ENCODE measurements at regions not wholly inside any gene's neighbourhood (a gene's known extent, or its start where the extent isn't known, plus 50 kb on each side); places are given as distances from the start of the nearest gene placed in this dataset.

DNA sequence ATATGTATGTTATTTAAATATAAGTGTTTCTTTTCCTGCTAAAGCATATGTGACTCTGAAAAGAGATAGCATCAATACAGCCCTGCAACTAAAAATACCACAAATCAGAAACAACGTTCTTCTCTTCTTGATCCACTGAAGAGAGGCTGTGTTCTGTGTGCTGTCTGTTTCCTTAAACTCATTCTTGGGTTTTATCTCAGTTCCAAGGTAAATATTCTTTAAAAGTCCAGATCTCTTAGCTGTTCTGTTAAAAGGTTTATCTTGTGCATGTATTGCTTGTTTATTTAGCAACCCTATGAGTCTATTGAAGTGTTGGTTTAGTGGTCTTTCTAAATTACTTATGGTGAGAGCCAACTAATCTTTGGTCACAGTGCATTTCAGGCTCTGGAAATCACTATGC lies 173.3 kb upstream of the NT5C1B start:
- Mint-ChIP-seq H3K27ac (no peak overlapping the region), H3K4me3 (no peak overlapping the region), H3K27me3 (ENCODE audit: low read depth) (no peaks in the 10 kb centered on the region), H3K9me3 (peaks cover 0 to 4% of the 10 kb centered on the region in 2 donors), H3K4me1 (ENCODE audit: low read depth) (no peaks in the 10 kb centered on the region), H3K36me3 (ENCODE audit: insufficient read depth in 2 of 2) (peaks cover 0 to 5% of the 10 kb centered on the region in 2 donors)
- DNase-seq (no peak), ATAC-seq (replicated peaks in 1 of 2) (no peak)

DNA sequence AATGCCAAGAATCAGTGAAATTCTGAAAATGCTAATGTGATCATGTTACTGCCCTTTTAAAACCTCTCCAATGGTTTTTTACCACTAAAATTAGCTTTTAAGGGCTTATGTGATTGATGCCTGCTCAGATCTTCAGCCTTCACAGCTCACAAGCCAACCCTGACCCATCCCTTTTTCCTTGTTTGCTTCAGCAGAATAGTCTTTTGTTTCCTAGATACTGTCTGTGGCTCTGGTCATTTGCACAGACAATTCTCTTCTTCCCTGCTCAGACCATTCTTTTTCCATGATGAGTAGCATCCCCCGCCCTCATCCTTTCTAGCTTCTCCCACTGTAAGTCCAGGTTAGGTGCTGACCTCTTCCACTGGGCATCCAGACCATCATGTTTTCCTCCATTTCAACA lies 164.9 kb upstream of the NT5C1B start:
- H3K4me3 Mint-ChIP-seq = no peak overlapping the region

DNA sequence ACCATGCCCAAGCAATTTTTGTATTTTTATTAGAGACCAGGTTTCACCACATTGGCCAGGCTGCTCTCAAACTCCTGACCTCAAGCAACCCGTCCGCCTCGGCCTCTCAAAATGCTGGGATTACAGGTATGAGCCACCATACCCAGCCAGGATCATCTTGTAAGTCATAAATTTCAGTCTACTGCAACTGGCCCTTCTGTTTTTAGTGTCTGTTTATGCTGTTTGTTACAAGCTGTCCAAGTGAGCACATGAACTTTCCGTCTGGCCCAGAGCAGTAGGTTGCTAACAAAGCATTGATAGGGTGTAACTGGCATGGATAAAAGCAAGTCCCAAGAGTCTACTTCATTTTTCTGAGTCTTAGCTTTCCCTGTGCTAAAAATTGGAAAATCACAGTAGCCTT lies 164.4 kb upstream of the NT5C1B start:
- Mint-ChIP-seq H3K27me3 (ENCODE audit: low read depth) (no peaks in the 10 kb centered on the region), H3K4me3 (no peak overlapping the region), H3K9me3 (no peaks in the 10 kb centered on the region), H3K36me3 (ENCODE audit: insufficient read depth in 2 of 2) (no peaks in the 10 kb centered on the region), H3K27ac (no peak overlapping the region), H3K4me1 (ENCODE audit: low read depth) (no peaks in the 10 kb centered on the region)
- DNase-seq (no peak), ATAC-seq (replicated peaks in 1 of 2) (no peak)

More for the DNA sequence above, 164.9 kb upstream of the NT5C1B start:
- ATAC-seq (replicated peaks in 1 of 2) (no peak), DNase-seq (no peak)
- Mint-ChIP-seq H3K27me3 (ENCODE audit: low read depth) (no peaks in the 10 kb centered on the region), H3K9me3 (no peaks in the 10 kb centered on the region), H3K4me1 (ENCODE audit: low read depth) (no peaks in the 10 kb centered on the region), H3K36me3 (ENCODE audit: insufficient read depth in 2 of 2) (no peaks in the 10 kb centered on the region), H3K27ac (no peak overlapping the region)

DNA sequence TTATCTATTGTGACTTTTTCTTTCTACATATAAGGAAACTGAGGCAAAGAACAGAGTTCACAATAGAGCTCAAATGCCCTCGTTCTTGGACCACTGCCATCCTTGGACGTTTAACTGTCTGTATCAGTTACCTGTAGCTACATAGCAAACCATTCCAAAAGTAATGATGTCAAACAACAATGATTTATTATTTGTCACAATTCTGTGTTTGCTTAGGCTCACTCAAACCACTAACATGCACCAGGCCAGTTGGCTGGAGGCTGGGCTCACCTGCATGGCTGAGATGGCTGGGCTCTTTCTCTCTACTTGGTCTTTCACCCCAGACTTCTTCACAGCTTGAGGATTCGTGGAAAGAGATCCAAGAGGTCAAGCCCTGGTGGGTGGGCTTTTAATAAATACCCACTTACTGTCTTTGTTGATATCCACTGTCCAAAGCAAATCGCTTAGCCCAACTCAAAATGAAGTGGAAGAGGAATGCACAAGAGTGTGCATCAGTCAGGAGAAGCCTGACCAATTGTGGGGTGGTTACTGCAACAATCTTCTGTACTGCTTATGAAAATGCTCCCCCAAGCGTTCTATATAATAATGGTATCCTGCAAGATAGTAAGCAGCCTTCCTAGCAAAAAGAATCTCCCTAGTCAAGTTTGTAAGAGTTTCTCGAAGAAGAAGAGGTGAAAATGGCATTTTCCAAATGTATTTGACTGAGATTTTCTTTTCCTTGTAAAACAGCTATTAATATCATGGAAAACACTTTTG lies 163.5 kb upstream of the NT5C1B start:
- Mint-ChIP-seq H3K36me3 (ENCODE audit: insufficient read depth in 2 of 2) (no peaks in the 10 kb centered on the region), H3K4me3 (no peak overlapping the region)

DNA sequence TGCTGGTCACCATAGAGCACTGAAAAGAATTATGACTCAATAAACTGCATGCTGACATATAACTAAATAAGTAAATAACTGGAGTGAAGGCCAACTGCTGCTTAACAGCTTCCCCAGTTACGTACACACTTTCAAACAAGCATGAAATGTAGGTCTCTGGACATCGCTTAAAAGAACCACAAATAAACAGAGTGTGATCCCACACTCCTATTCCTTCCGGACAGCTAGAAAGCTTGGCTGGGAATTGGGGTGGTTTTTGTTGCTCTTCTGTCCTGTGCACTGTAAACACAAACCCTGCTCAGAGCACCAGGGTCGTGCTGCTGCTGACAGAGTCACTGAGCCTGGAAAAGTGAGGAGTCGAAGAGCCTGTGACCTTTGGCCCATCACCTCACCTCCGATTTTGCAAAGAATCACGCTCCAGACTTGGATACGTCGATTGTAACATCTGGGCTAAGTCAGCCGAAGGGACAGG lies 162.7 kb upstream of the NT5C1B start:
- ATAC-seq (replicated peaks in 1 of 2) (no peak), DNase-seq (no peak)
- Mint-ChIP-seq H3K4me3 (no peak overlapping the region), H3K27me3 (ENCODE audit: low read depth) (no peaks in the 10 kb centered on the region), H3K9me3 (no peaks in the 10 kb centered on the region), H3K36me3 (ENCODE audit: insufficient read depth in 2 of 2) (no peaks in the 10 kb centered on the region), H3K4me1 (ENCODE audit: low read depth) (no peaks in the 10 kb centered on the region), H3K27ac (no peak overlapping the region)

More for the DNA sequence above, 163.5 kb upstream of the NT5C1B start:
- ATAC-seq (replicated peaks in 1 of 2) = no peak
- H3K27ac Mint-ChIP-seq = no peak overlapping the region
- H3K27me3 Mint-ChIP-seq (ENCODE audit: low read depth) = no peaks in the 10 kb centered on the region
- H3K4me1 Mint-ChIP-seq (ENCODE audit: low read depth) = no peaks in the 10 kb centered on the region
- no peak for DNase-seq
- no peaks in the 10 kb centered on the region for H3K9me3 Mint-ChIP-seq

DNA sequence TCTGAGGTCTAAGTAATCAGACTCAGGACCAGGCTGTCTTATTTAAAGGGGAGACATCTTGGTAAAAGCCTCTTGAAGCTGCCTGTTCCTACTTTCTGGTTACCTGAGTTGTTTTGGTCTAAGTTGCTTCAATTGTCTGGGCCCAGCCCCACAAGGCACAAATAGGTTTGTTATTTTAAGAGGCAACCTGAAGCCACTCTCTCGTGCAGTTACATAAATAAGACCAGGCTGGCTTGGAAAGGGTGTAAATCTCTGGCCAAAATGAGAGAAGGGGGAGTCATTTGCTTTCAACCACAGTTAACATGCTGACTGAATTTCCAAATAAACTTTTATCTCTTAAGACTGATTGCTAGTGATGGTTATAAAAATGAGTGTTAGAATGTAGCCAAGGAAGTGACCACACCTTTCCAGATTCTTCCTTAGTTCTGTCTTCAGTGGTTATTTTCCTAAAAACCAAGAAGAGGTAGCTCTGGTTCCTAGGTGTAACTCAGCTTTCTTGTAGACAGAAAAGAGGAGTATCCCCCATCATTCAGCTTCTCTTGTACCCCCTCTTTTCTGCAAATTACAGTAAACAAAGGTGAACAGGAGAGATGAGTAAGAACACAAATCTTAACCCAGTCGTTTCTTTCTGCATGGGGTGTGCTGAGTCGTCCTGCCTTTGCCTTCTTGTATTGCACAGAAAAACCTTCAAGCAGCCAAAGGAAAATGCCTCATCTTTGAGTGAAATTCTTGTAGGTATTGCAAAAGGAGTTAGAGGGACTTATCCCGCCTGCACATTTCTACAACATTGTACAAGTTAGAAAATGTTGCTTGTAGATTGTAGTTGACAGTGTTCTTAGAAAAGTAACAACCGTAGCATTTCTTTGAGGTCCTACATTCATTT lies 161.5 kb upstream of the NT5C1B start:
- Mint-ChIP-seq H3K4me3 (no peak overlapping the region), H3K36me3 (ENCODE audit: insufficient read depth in 2 of 2) (no peaks in the 10 kb centered on the region), H3K27me3 (ENCODE audit: low read depth) (no peaks in the 10 kb centered on the region), H3K27ac (no peak overlapping the region), H3K4me1 (ENCODE audit: low read depth) (no peaks in the 10 kb centered on the region), H3K9me3 (no peaks in the 10 kb centered on the region)
- ATAC-seq (replicated peaks in 1 of 2) (no peak), DNase-seq (no peak)

DNA sequence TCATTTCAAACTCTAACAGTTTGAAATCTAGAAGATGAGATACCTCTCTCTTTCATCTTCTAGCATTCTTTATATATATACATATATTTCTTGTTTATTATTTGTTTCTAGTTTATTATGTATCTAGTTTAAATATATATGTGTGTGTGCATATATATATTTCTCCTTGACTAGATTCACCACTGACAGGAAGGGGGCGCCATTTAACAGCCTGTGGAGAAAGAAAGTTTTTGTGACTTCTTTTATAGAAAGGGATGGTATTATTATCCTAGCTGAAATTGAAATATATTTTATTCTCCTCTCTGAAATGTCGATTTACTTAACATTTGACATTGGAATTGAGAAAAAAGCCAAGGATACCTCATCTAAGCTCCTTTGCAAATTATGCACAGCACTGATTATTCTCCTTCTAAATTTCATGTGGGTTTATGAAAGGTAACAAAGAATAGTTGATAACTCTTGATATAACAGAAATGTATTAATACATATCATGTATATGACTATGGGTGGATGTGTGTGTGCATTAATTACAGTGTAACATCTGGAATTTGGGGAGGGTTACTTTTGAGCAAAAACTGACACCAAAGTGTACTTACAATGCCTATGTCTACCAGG lies 160.7 kb upstream of the NT5C1B start:
- Mint-ChIP-seq H3K27ac (no peak overlapping the region), H3K27me3 (ENCODE audit: low read depth) (no peaks in the 10 kb centered on the region)

DNA sequence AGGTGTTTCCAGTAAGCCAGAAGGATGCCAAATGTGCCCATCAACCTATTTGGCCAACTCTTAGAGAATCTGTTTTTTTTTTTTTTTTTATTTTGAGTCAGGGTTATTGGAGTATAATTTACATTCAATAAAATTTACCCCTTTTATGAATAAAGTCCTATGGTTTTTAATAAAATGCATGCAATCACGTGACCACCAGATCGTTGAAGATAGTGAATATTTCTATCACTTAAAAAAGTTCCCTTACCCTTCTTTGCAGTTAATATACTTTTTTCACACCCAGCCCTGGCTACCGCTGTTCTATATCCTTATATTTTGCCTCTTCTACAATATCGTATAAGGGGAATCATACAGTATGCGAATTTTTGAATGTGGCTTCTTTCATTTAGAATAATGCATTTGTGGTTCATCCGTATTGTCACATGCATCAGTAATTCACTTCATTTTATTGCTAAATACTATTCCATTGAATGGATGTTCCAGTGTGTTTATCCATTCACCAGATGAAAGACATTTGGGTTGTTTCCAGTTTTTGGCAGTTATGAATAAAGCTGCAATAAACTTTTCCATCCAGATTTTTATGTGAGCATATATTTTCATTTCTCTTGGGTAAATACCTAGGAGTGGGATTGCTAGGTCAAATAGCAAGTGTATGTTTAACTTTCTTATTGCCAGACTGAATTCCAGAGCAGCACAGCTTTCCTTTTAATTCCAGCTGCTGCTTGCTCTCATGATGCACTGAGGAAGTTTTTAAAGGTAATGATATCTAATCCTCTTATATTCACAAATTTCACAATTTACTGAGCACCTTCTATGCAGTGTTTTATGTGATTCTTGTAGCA lies 156.3 kb upstream of the NT5C1B start:
- no peaks in the 10 kb centered on the region for H3K27me3 Mint-ChIP-seq (ENCODE audit: low read depth)
- no peak overlapping the region for H3K4me3 Mint-ChIP-seq
- no peaks in the 10 kb centered on the region for H3K4me1 Mint-ChIP-seq (ENCODE audit: low read depth)
- no peaks in the 10 kb centered on the region for H3K9me3 Mint-ChIP-seq
- ATAC-seq (replicated peaks in 1 of 2) = no peak
- DNase-seq = no peak
- no peak overlapping the region for H3K27ac Mint-ChIP-seq
- no peaks in the 10 kb centered on the region for H3K36me3 Mint-ChIP-seq (ENCODE audit: insufficient read depth in 2 of 2)

More for the DNA sequence above, 160.7 kb upstream of the NT5C1B start:
- DNase-seq (peak; percentile 30 to 41), ATAC-seq (replicated peaks in 1 of 2) (no peak)
- Mint-ChIP-seq H3K4me3 (no peak overlapping the region), H3K36me3 (ENCODE audit: insufficient read depth in 2 of 2) (no peaks in the 10 kb centered on the region), H3K4me1 (ENCODE audit: low read depth) (no peaks in the 10 kb centered on the region), H3K9me3 (no peaks in the 10 kb centered on the region)

DNA sequence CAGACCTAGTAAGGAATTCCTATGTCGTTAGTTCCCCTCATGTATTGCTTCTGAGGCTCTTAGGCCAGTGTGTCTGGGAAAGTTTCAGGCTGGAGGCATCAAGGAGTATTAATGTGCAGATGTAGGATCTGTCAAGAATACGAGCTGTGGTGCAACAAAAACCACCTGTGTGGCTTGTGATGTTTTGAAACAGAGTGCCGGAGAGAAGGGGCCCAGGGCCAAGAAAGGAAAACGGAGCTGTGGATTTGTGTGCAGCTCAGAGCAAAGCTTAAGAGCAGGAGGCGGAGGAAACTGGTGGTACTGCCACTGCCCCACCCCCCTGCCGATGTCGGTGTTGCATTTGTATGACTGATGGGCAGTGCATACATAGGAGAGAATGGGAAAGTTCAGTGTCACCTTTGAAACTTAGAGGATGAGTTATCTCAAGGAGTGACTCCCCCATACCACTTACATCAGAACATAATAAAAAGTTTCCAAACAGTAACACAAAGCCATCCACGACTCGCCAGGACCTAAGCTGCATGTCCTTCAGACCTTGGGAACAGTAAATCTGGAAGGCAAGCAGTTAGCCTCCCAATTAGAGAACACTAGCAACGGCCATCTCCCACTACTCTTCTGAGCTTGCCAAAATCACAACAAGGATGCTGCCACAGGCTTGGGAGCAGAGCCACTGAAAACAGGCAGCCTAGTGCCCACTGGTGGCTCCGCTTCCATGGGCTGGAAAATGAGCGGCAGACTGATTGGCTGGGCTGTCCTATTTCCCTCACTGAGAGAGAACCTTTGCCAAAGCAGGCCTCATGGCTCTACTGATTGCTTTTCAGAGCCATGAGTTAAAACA lies 152.7 kb upstream of the NT5C1B start:
- DNase-seq (no peak), ATAC-seq (replicated peaks in 1 of 2) (no peak)
- Mint-ChIP-seq H3K9me3 (no peaks in the 10 kb centered on the region), H3K36me3 (ENCODE audit: insufficient read depth in 2 of 2) (no peaks in the 10 kb centered on the region), H3K27me3 (ENCODE audit: low read depth) (no peaks in the 10 kb centered on the region), H3K4me1 (ENCODE audit: low read depth) (no peaks in the 10 kb centered on the region), H3K4me3 (no peak overlapping the region), H3K27ac (no peak overlapping the region)

DNA sequence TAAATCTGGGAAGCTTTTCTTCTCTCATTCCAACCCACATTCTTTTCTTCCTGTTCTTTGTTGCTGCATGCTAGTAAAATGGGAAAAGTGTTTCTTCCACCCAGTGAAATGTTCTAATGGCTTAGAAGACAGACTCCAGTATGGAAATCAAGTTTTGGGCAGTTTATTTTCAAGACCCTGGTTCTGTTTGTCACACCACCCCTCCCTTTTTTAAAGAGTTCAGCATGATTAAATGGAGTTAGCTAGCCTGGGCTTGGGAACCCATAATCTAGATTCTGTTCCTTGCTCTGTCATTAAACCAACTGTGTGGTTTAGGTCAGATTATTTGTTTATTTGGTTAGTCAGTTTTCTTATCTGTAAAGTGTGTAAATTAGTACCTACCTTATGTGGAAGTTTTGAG lies 151.8 kb upstream of the NT5C1B start:
- peaks cover 3% of the 10 kb centered on the region in 2 donors for H3K9me3 Mint-ChIP-seq
- H3K4me3 Mint-ChIP-seq = no peak overlapping the region
- H3K27me3 Mint-ChIP-seq (ENCODE audit: low read depth) = no peaks in the 10 kb centered on the region
- DNase-seq (no peak), ATAC-seq (replicated peaks in 1 of 2) (no peak)
- H3K27ac Mint-ChIP-seq = no peak overlapping the region
- peaks cover 0 to 2% of the 10 kb centered on the region in 2 donors for H3K36me3 Mint-ChIP-seq (ENCODE audit: insufficient read depth in 2 of 2)
- H3K4me1 Mint-ChIP-seq (ENCODE audit: low read depth) = no peaks in the 10 kb centered on the region

DNA sequence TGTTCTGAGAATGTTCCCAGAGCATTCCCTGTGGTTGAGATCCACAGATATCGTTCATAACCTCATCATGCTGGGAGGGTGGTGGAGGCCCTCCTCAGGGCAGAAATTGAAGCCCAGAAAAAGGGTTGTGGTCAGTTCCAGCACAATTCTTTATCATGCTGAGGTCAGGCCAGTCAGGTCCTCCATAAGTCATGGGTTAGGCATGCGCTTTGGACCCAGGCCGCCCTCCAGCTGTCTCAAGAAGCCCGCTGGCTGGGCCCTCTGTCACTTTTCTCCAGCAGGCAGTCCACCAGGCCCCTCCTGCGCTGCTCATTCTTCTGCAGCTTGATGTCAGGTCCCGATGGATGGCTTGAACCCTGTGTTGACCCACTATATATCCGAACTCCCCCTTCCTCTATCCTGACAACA lies 151.1 kb upstream of the NT5C1B start:
- Mint-ChIP-seq H3K9me3 (peaks cover 3% of the 10 kb centered on the region in 2 donors), H3K4me3 (no peak overlapping the region), H3K27ac (no peak overlapping the region), H3K27me3 (ENCODE audit: low read depth) (no peaks in the 10 kb centered on the region), H3K4me1 (ENCODE audit: low read depth) (no peaks in the 10 kb centered on the region), H3K36me3 (ENCODE audit: insufficient read depth in 2 of 2) (peaks cover 0 to 2% of the 10 kb centered on the region in 2 donors)
- DNase-seq (no peak), ATAC-seq (replicated peaks in 1 of 2) (no peak)

DNA sequence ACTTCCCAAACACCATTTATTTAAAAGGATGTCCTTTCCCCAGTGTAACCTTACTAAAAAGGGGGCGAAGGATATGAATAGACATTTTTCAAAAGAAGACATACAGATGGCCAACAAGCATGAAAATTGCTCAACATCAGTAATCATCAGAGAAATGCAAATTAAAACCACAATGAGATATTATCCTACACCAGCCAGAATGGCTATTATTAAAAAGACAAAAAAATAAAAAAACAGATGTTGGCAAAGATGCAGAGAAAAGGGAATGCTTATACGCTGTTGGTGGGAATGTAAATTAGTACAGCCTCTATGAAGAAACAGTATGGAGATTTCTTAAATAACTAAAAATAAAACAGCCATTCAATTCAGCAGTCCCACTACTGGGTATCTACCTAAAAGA lies 142.3 kb upstream of the NT5C1B start:
- Mint-ChIP-seq H3K27me3 (ENCODE audit: low read depth) (no peaks in the 10 kb centered on the region), H3K9me3 (peaks cover 8% of the 10 kb centered on the region in 2 donors), H3K4me1 (ENCODE audit: low read depth) (no peaks in the 10 kb centered on the region), H3K4me3 (no peak overlapping the region), H3K27ac (no peak overlapping the region), H3K36me3 (ENCODE audit: insufficient read depth in 2 of 2) (peaks cover 0 to 11% of the 10 kb centered on the region in 2 donors)
- ATAC-seq (replicated peaks in 1 of 2) = no peak
- DNase-seq = no peak

Data from activated T-cell treated with anti-CD3 and anti-CD28 coated beads, Interleukin-2, amount 50 U/mL, for 72 hours (primary cell).